ENCODE measurements at regions not wholly inside any gene's neighbourhood (a gene's known extent, or its start where the extent isn't known, plus 50 kb on each side); places are given as distances from the start of the nearest gene placed in this dataset.

DNA sequence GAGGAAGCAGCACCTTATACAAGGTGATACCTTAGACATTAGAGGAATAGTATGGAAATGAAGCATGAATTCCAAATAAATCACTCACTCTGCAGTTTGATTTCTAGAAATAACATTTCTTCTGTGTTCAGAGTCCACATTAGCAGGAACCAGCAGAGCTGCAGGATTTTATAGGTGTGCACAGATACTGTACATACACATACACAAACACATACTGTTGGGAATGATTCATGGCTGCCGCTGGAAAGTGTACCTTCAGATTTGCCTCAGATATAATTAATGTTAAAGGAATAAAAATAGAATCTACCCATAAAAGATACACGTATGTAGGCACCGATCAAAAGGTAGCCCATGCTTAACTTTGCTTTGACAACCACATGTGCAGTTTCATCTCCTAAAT, 578.1 kb downstream of the CSNK1G3 start:
- no peaks in the 10 kb centered on the region for H3K4me1 ChIP-seq
- no peak for DNase-seq
- no peak overlapping the region for H3K27ac ChIP-seq
- H3K9me3 ChIP-seq = no peaks in the 10 kb centered on the region
- H3K27me3 ChIP-seq = no peaks in the 10 kb centered on the region
- H3K4me3 ChIP-seq = no peak overlapping the region
- TF ChIP-seq, protein P1, sequence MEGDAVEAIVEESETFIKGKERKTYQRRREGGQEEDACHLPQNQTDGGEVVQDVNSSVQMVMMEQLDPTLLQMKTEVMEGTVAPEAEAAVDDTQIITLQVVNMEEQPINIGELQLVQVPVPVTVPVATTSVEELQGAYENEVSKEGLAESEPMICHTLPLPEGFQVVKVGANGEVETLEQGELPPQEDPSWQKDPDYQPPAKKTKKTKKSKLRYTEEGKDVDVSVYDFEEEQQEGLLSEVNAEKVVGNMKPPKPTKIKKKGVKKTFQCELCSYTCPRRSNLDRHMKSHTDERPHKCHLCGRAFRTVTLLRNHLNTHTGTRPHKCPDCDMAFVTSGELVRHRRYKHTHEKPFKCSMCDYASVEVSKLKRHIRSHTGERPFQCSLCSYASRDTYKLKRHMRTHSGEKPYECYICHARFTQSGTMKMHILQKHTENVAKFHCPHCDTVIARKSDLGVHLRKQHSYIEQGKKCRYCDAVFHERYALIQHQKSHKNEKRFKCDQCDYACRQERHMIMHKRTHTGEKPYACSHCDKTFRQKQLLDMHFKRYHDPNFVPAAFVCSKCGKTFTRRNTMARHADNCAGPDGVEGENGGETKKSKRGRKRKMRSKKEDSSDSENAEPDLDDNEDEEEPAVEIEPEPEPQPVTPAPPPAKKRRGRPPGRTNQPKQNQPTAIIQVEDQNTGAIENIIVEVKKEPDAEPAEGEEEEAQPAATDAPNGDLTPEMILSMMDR (IDR thresholded peaks at IDR 0.05) = no peak
- no peak for TF ChIP-seq POLR2A (IDR thresholded peaks at IDR 0.05)
- no peaks in the 10 kb centered on the region for H3K36me3 ChIP-seq

DNA sequence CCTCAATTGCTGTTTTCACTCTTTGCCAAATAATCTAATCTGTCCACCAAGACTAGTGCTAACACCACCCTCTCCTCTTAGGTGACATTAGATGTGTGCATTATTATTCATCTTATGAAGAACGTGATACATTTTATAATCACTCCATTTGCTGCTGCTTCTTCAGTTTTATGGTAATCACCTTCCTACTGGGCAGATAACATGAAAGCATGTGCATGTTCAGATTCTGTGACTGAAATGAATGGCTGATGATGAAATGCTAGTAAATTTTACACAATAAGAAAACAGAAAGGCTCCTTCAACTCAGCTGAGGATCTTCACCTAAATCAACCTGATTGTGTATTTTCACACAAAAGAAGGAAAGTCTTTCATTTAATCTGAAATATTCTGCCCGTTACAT, 577.6 kb downstream of the CSNK1G3 start:
- Histone ChIP-seq H3K9me3 (no peaks in the 10 kb centered on the region), H3K4me3 (no peak overlapping the region), H3K4me1 (no peaks in the 10 kb centered on the region), H3K36me3 (no peaks in the 10 kb centered on the region), H3K27me3 (no peaks in the 10 kb centered on the region), H3K27ac (no peak overlapping the region)
- no peak for TF ChIP-seq POLR2A (IDR thresholded peaks at IDR 0.05)
- TF ChIP-seq, protein P1 (IDR thresholded peaks at IDR 0.05) = no peak
- DNase-seq = no peak

- no peak overlapping the region for H3K27ac ChIP-seq
- H3K27me3 ChIP-seq = no peaks in the 10 kb centered on the region
- no peaks in the 10 kb centered on the region for H3K9me3 ChIP-seq
- no peak for DNase-seq
- no peaks in the 10 kb centered on the region for H3K4me1 ChIP-seq
- no peak overlapping the region for H3K4me3 ChIP-seq
- no peaks in the 10 kb centered on the region for H3K36me3 ChIP-seq
- TF ChIP-seq POLR2A (IDR thresholded peaks at IDR 0.05) = no peak
- TF ChIP-seq, protein P1 (IDR thresholded peaks at IDR 0.05) = no peak
These were observed 576.5 kb downstream of the CSNK1G3 start for GRCh38 chr5:124088289-124089032.

- no peak overlapping the region for H3K4me3 ChIP-seq
- H3K27ac ChIP-seq = no peak overlapping the region
- H3K9me3 ChIP-seq = no peaks in the 10 kb centered on the region
- DNase-seq = no peak
- no peaks in the 10 kb centered on the region for H3K27me3 ChIP-seq
- no peak for TF ChIP-seq POLR2A (IDR thresholded peaks at IDR 0.05)
- TF ChIP-seq, protein P1 (IDR thresholded peaks at IDR 0.05) = no peak
- H3K4me1 ChIP-seq = no peaks in the 10 kb centered on the region
- H3K36me3 ChIP-seq = no peaks in the 10 kb centered on the region
These were observed 575.8 kb downstream of the CSNK1G3 start for GRCh38 chr5:124087752-124088151.

DNA sequence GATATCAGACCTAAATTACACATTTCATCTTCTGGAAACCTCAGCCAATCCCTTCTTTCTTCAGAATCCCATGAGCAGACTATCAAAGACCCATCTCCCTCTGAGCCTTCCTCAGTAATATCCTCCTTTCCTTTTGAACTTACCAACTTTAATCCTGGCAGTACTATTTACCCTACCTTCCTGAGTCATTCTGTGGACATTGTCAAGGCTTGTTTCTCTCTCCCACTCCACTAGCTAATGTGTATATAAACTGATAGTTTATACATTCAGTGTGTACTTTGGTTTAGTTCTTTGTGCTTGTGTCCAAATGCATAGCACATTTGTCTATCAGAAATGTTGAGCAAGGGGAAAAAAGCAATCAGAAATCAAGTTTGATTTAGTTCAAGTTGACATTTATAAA, 568.3 kb downstream of the CSNK1G3 start:
- Histone ChIP-seq H3K4me1 (no peaks in the 10 kb centered on the region), H3K4me3 (no peak overlapping the region), H3K27ac (no peak overlapping the region), H3K27me3 (no peaks in the 10 kb centered on the region), H3K36me3 (no peaks in the 10 kb centered on the region), H3K9me3 (no peaks in the 10 kb centered on the region)
- TF ChIP-seq, protein P1 (IDR thresholded peaks at IDR 0.05) = no peak
- no peak for TF ChIP-seq POLR2A (IDR thresholded peaks at IDR 0.05)
- DNase-seq = no peak
